ENCODE measurements at regions not wholly inside any gene's neighbourhood (a gene's known extent, or its start where the extent isn't known, plus 50 kb on each side); places are given as distances from the start of the nearest gene placed in this dataset.
"Not testable (repeated sequence)": the region's sequence is repeated elsewhere in the genome, so short reads cannot be mapped to it uniquely, and the experiment has no call there.

DNA sequence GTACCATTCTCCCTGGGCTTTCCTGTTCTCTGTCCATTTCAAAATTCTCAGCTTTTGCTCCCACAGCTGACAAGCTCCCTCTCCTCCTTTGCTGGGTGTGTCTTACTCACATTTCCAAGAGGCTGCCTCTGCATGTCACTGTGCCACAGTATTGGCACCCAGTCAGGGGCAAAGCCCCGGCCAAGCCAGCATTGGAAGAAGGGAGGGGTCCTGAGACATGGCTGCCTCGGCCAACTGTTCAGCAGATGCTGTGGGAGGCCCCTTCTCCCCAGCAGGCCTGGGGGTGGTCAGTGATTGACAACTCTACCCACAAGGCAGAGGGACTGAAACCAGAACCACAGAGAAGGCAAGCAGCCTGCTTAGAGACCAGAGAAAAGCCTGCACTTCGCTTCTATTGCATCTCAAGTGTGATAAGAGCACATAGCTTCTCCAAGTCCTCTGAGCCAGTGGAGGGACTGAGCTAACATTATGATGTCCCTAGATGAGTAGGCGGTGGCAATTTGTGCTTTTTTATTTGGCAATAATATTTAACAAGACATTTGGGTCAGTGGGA is 294.1 kb downstream of the SIPA1L2 start:
- no peak for DNase-seq

DNA sequence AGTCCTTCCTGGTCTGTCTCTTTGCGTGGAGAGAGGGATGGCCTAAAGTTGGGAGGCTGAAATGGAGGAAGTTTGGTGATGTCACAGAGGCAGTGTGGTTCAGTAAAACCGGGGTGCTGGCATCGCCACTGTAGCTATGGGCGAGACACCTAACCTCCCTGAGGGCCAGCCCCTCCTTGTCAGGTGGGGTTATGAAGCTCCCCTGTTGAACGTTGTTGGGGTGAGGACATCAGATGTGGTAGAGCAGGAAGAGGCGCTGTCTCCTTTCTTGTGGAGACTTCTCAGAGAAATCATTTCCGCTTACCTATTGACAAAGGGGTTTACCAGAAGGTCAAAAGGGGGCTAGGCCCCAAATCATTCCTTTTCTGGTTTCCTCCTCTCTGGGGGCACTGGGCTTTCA is 294.7 kb downstream of the SIPA1L2 start:
- DNase-seq: peak; percentile 3

DNA sequence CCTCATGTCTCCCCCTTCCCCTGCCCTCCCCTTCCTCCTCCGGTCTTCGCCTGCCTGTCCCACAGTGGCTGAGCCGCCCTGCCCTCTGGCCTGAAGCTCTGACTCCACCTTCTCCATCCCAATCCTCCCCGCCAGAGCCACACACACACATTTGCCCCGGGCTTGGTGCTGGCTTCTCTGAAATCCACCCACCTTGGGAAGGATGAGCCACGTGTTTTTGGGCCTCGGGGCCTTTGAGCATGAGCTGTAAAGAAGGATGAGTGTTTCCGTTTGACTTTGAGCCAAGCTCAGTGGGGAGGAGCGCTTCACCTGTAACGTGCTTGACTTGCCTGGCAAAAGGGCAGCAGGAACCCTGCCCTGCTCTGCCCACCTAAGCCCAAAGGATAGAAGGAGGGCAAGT is 295.1 kb downstream of the SIPA1L2 start:
- no peak for DNase-seq

DNA sequence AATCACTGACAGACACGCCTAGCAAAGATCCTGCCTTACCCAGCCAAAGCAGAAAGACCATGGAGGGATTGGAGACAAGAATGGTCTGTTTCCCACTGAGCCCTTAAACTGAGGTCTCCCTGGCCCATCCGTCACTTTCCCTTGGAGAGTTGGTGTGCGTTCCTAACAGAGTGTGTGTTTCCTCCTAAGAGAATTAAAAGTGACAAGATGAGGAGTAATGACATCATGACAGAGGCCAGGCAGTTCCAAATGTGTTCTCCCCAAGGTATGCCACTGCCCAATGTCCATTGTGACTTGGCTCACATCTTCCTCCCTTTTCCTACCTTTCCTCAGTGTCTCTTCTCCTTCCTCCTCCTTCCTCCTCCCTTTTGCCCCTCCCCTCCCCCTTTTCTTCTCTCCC is 295.7 kb downstream of the SIPA1L2 start:
- no peak for DNase-seq

DNA sequence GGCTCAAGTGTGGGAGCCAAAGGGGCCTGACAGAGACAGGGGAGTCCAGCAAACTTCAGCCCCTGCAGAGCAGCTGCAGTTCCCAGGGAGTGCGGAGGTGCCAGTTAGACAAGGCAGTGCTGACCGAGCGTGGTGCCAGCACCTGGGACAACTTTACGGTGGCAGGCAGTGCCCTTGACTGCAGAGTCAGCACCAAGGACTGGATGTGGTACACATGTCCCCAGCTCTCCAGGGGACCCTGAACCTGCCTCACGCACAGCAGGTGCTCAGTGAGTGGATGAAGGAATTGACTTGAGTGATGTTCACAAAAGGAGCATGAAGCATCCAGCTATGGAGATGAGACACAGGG is 296.5 kb downstream of the SIPA1L2 start:
- DNase-seq: no peak

DNA sequence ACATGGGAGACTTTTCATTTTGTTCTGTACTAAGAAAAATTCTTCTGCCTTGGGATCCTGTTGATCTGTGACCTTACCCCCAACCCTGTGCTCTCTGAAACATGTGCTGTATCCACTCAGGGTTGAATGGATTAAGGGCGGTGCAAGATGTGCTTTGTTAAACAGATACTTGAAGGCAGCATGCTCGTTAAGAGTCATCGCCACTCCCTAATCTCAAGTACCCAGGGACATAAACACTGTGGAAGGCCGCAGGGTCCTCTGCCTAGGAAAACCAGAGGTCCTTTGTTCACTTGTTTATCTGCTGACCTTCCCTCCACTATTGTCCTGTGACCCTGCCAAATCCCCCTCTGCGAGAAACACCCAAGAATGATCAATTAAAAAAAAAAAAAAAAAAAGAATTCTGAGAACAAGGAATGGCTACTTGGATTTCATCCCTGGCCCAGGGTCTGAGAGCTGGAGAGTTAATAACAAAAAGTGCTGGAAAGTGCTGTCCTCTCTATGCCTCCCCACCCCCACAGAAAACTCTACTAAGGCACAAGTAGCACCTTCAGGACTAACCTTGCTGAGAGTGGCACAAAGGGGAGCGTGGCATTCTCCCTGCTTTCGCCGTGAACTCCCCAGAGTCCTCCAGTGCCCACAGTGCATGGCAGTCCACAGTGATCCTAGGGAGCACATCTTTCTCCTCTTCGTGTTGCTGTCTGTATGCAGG is 297.1 kb downstream of the SIPA1L2 start:
- DNase-seq: not testable (repeated sequence)

DNA sequence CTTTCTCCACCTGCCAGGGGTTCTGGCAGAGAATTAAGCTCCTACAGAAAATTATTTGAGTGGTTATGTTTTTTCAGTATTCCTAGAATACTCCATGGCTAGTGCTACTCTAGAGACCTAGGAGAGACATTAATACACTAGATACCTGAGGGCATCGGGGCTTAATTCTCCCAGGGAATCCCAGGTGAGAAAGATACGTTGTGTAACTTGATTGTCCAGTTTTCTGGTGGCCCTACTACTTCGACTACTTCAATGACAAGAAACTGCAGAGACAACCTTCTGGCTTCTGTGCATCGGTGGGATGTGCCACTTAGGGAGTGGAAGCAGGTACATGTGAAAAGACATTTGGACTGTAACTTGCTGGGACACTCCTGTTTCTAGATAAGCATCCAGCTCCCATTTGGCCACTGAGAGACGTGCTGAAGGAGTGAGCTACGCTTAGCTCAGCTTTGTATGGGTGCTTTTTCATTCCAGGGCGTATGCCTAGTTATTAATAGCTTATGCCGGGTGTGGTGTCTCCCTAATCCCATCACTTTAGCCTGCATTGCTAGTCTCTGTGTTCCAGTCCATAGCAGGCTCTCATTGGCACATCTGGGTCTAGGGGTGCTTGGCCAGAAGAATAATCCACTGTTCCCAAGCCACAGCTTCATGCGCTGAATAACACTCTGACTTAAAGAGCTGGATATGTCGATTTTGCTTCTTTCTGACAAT is 300.7 kb downstream of the SIPA1L2 start:
- DNase-seq: no peak

DNA sequence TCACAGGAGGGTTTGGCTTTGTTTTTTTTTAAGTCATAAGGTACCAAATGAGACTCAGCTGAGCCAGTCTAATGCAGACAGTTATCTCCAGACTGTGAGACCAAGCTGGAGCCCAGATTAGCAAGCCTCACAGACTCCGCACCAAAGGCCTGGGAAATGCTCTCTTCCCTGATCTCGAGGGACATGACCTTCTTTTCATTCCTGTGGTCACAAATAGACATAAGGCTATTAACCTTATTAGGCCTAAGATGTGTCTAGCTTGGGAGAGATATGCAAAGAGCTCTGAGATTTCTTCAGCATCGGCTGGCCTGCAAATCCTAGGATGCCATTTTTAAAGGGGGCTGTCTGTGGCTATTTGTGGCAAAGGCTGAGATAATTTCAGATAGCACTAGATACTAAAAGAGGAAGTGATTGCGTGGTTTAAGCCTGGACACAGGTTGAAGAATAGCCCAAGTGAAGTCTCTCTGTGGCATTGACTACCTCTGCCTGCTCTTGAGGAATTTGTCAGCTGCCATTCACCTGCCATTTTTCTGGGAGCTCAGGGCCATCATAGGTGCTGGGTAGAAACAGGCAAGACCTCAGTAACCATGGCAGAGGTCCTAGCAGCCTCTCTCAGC is 301.3 kb downstream of the SIPA1L2 start:
- DNase-seq: no peak

DNA sequence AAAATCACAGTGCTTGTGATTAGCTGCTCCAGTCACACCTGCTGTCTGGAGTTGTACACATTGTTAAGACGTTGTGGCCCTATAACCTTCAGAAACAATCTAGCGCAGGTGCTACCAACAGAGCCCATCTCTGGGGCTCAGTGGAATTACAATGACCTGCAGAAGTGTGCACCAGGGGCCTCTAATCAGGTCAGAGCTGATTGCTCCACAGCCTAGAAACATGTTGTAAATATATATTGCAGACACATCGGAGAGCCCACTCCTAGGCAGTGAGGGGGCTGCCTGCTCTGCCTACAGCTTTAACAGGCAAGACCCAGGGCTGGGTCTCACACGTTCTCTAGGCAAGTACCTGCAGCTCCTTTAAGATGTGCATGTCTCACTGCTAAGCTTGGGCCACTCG is 302.0 kb downstream of the SIPA1L2 start:
- DNase-seq: no peak

DNA sequence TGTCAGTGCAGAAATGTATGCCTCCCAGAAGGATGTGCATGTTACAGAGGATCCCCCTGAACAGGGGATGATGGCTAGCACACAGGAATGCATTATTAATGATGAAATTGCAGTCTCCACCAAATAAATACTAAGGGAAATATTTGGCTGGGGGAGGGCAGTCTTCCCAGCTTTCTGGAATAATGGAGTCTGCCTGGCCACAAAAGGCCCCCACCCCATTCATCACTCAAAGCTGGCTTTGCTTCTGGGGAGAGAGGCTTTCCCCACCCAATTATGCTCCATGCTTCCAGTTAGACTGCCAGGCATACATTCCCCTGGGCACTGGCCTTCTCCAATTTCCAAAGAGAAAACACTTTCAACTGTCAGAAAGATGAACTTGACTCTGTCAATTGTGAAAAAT is 302.7 kb downstream of the SIPA1L2 start:
- DNase-seq: no peak

DNA sequence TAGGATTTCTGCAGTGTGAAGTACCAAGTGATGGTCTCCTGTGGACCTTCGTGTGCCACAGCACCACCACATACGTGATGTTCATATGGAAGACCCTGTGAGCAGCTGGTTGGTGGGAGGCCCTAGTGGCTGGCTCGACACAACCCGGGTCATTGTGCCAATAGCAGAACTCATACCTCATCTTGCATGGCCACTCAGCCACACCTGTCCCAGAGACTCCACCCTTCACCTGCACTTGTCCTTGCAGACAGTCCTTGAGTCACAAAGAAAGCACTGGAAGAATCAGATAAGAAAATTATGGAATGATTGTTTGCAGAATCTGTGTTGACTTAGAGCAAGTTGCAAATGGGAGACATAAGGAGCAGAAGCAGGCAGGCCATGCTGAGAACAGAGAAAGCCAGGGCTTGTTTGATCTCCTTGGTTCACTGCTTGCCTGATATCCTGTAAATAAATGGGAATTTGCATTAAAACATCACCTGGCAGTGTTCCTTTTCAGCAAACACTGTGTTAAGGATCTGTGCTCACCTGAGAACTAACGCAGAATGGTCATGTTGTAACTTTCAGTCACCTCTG is 307.7 kb downstream of the SIPA1L2 start:
- no peak for DNase-seq

DNA sequence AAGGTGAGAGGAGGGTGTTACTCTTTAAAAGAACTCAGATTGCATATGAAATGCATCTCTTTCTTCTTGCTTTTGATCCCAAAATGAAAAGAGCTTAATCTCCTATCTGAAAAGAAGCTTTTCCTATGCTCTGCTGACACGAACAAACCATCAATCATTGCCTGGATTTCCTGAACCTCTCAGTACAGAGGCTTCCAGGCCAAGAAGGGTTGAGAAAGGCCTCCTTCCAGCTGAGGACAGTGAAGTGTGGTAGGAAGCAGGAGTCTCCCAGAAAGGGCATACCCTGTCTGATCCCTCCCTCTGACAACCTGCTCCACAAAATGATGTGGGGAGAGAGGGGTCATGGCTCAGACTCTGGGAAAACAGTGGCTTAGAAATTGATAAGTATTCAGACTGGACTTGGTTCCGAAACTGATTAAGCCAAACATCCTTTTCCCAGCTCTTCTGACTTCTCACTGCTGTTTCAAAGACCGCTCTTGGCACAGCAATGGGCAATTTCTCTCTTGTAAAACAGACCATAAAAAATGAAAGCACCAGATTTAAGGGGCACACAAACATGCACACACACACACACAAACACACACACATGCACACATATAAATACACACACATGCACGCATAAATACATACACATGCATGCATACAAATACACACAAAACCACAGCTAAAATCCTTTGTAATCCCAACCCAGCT is 310.3 kb downstream of the SIPA1L2 start:
- DNase-seq: no peak

DNA sequence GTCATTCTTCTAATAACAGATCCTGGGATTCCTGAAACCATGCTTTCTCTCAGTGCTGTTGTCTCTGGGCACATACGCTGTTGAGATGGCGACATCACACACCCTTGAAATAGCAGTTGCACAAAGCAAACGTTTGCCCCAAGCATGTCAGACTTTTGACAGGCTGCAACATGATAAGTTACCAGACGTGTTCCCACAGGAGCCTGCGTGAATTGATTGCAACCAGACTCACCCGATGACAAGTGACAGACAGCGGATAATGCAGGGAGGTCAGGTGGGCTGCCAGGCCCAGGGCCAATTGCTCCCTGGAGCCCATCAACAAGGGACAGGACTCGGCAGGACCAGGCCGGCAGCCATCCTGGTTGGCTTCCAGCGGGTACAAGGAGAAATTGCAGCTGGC is 310.9 kb downstream of the SIPA1L2 start:
- no peak for DNase-seq

DNA sequence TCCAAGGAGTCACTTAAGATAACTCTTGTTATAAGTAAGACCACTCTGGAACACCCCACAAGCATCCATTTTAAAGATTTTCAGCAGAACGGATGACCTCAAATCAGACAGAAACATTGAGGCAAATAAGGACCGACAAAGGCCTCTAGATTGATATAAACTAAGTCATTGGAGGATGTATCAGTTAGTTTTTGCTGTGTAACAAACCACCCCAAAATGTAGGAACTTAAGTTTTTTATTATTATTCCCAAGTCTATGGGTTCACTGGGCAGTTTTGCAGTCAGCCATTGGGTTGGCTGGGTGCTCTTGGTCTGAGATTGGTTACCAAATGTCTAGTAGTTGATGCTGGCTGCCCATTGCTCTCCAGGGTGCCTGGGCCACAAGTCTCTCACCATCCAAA is 311.8 kb downstream of the SIPA1L2 start:
- no peak for DNase-seq

DNA sequence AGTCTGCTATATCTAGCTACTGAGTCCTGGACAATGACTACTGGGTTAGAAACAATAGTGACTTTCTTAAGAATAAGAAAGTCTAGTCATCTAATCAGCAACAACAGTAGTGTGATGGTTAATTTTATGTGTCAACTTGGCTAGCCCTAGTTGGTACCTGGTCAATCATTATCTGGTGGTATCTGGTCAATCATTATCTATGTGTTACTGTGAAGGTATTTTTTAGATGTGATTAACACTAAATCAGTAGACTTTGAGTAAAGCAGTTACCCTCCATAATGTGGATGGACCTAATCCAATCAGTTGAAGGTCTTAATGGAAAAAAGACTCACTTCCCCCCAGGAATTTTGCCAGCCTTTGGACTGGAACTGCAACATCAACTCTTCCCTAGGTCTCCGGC is 312.6 kb downstream of the SIPA1L2 start:
- DNase-seq: no peak

DNA sequence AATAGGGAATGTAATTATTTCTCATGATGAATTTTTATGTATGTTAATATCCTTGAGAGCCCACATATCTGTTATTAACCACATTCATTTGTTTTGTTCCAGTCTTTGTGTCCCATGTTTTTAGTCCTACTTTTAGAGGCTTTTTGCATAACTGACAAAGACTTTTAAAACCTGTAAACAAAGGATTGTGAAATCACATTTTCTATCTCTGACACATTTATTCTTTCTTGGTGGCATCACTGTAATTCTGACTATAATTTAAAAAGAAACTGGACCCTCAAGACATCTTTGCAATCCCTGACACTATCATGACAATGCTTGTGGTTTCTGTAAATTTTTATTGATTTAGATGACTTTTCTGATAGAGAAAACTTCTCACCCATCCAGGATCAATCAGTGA is 313.1 kb downstream of the SIPA1L2 start:
- no peak for DNase-seq

DNA sequence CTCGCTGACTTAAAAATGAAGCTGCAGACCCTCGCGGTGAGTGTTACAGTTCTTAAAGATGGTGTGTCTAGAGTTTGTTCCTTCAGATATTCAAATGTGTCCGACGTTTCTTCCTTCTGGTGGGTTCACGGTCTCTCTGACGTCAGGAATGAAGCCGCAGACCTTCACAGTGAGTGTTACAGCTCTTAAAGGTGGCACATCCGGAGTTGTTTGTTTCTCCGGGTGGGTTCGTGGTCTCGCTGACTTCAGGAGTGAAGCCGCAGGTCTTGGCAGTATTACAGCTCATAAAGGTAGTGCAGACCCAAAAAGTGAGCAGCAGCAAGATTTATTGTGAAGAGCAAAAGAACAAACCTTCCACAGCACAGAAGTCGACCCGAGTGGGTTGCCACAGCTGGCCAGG is 316.1 kb downstream of the SIPA1L2 start:
- DNase-seq: not testable (repeated sequence)

DNA sequence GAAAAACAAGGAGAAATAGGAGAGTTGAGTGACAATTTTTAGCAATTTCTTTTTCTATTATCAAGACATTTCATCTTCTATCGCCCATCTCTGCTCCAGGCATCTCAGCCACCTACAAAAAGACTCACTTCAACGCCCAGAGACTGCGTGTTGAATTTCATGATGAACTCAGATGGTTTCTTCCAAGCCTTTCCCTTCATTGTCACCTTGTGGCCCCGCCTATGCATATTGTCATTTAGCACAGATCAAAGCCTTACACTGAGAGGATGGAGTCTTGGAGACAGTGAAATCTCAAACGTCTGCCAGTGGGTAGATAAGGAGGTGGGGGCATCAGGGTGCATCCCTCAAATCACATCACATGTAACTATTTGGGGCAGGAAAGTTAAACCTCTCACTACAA is 319.4 kb downstream of the SIPA1L2 start:
- DNase-seq: no peak

DNA sequence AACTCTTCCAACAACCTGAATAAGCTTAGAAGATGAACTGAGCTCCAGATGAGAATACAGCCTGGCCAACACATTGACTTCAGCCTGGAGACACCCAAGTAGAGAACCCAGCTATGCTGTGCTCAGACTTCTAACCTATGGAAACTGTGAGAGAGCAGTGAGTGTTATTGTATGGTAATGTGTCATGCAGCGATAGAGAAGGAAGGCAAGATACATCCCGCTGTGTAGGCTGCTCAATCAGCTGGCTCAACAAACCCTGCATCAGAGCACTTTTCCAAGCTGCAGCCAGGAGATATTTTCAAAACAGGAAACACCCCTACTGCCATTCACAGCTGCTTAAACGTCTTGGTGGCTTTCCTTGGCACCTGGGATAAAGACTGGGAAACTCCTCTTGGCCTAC is 321.3 kb downstream of the SIPA1L2 start:
- DNase-seq: no peak

DNA sequence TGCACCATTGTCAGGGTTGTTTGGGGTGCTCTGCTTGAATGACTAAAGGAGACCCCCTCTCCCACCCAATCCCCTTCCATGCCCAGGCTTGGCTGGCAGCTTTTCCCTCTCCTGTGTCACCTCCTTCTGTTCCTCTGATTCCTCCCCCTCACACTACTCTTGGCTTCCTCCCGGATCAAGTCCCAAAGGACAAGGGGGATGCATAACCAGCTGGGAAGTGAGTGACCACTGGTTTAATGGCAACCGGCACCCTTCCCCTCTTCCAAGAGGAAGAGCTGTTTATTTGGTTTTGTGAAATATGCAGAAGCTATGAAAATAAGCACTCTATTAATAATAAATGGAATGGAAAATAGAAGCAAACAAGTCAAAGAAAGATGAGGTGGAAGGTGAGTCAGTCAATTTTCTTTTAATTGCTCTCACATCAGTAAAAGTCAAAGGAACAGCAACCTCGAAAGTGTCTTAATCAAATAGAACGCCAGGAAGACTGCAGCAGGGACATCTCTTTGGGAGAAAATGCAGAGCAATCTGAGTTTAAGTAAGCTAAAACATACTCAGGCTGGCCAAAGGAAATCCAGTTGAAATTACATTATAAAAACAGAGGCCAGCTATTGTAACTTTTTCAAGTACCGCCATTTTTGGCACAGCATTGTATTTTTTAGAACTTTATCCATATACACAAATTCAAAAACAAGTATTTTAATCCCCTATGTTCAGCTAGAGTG is 322.5 kb downstream of the SIPA1L2 start:
- DNase-seq: no peak

DNA sequence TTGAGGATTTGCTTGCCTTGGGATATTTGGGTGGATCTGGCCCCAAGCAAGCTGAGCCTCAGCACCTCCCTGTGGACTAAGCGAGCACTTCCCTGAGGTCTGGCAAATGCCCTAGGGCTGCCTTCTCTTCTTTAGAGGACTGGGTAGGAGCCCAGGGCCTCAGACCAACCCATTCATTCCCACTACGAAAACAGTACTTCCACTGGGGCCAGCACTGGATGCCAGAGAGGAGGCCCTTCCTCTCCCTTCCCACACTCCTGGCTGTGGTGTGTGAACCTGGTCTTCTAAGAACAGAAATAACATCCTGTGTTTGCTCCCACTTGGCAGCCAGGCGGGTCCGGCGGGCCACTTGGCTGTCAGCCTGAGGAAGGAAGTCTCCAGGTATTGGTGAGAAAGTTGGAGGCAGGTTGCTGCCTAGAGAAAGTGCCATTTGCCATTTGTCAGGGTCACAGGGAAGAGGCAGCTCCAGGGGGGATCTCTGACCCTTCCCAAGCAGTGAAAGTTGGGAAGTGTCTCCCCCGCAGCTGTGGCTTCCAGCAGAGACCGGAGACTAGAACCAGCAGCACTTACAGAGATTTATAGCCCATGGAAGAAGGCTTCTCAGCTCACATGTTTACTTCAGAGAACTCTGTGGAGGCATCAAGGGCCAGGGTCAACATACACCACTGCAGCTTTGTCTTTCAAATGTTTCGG is 323.5 kb downstream of the SIPA1L2 start:
- DNase-seq: no peak

DNA sequence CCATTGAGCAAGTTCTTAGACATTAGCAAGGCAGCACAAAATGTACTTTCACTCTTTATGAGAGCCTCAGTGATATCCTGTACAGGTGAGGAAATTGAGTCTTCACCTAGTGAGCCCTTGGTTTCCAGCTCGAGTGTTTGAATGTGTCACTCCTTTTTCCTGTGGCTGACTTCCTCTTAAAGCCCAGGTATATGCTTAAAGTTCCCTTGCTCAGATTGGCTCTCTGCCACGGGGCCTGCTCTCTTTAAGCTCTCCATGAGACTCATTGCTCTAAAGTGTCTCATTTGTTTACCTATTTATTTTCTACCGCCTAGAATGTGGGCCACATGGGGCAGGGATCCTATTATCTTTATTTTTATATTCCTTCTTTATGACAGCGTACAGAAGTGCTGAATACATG is 324.9 kb downstream of the SIPA1L2 start:
- no peak for DNase-seq

Data from activated naive CD4-positive, alpha-beta T cell treated with Interleukin-2 at 50 U/mL for 16 hours (primary cell).